ENCODE measurements at regions not wholly inside any gene's neighbourhood (a gene's known extent, or its start where the extent isn't known, plus 50 kb on each side); places are given as distances from the start of the nearest gene placed in this dataset.
A peak's percentile ranks its signal among the peaks of the same experiment; 100 is the strongest.
"Not testable (repeated sequence)": the region's sequence is repeated elsewhere in the genome, so short reads cannot be mapped to it uniquely, and the experiment has no call there.

DNA sequence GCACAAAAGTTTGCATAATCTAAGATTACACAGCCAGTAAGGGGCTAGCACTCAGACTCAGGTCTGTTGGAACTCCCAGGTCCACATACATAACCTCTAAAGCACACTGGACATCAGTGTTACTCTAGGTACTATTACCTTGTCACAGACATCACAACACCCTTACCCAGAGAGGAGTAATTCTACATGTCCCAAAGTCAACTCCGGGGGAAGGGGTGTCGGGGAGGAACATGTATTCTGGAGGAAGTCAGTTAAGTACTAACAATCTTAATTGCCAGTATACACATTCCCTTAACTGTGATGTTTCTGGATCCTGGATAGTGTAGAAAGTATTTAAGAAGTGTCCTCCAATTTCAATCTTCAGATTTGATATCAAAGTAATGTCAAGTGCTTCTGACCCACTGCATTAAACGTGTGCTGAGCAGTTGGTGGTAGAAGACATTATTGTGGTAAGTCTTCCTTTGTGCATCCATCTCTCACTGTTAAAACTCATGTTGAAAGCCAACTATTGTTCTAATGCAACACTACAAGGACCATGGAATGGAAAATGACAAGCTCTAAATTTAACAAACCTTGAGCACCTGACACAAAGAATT lies 155.4 kb downstream of the CRPPA start:
- no peak for FAIRE-seq

DNA sequence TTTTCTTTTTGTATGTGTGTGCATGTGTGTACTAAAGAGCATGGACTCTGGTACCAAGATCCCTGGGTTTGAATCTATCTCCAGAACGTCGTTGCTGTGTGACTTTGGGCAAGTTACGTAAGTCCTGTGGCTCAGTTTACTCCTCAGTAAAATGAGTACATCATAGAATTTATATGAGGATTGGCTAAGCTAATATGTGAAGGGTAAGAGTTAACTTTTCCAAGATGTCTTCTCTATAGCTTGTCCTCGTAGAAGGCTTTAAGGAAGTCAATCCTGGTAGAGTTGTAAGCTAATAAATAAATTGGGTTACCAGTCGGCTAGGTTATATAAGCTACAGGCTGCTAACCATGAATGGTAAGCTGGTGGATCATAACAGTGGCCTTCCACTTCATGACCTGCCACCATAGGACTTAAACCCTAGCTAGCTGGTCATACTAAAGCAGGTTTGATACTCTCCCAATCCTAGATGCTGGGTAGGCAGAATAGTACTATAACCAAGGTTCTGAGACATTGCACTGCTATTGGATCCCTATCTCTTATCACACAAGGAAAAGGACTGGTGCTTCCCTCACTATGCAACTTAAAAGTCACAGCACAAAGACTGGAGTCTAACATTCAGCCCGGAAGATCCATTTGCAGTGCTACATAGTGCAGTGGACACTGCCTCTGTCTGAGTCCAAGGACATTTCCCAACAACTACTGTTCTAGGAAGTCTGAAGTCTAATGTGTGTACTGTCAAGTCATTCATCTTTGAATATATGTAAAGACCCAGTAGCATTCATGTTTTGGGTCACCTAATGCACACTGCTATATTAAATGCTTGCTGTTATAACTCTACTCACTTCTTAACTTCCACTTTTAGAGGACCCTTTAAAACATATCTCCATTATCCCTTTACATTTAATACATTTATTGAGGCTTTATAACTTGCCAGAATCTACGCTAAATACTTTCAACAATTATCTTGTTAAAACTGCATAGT lies 156.2 kb downstream of the CRPPA start:
- FAIRE-seq, result no peak

DNA sequence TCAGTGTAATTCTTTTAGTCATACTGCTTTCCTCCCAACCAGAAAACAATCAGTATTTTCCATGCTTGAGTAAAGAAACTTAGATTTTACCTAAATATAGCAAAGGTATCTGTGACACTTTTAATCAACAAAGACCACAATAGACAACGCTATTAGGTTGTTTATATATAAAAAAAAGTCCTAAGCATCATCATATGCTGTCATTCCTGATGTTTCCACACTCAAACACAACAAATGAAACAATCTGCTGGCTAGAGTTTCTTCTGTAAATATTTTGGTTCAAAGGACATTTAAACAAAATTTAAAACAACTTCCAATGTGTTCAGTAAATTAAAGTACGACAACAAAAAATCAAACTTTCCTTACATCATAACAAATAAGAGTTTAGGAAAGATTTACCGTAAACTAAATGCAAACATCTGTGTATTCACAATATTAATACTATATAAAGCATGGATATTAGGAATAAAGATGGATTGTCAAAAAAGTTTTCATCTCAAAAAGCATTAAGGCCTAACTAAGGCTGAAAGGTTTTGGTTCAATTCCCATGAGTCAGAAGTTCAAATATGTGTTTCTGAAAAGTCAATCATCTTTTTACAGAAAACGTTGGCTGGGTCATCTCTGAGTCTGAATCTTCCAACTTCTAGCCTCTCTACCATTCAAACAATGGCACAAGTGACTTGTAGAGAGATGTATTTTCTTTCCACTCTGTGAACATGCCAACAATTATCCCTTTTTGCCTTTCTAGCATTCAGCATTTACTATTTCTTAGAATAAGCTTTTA lies 157.1 kb downstream of the CRPPA start:
- peak; percentile 78 for FAIRE-seq

DNA sequence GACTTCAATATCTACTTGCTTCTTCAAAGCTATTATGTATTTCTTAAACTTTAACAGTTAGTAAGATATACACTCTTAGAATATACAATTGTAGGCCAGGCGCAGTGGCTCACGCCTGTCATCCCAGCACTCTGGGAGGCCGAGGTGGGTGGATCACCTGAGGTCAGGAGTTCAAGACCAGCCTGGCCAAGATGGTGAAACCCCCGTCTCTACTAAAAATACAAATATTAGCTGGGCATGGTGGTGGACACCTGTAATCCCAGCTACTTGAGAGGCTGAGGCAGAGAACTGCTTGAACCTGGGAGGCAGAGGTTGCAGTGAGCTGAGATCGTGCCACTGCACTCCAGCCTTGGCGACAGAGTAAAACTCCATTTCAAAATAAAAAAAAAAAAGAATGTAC lies 158.0 kb downstream of the CRPPA start:
- not testable (repeated sequence) for FAIRE-seq

DNA sequence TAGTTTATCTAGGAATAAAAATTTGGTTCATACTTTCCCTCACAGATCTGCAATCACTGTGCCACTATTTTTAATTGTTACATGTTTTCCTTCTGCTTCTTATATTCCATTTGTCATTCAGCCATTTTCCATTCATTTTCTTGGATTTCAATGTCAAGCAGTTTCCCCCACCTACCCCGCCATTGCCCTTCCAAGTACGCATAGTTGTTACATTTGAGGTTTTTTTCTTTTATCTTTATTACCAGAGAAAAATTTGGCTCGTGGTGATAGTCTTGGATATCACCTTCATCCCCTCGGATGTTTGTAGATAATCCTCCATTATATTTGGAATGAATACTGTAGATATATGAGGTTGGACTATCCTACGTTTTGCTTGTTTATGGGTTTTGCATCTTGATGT lies 159.7 kb downstream of the CRPPA start:
- FAIRE-seq, result no peak

DNA sequence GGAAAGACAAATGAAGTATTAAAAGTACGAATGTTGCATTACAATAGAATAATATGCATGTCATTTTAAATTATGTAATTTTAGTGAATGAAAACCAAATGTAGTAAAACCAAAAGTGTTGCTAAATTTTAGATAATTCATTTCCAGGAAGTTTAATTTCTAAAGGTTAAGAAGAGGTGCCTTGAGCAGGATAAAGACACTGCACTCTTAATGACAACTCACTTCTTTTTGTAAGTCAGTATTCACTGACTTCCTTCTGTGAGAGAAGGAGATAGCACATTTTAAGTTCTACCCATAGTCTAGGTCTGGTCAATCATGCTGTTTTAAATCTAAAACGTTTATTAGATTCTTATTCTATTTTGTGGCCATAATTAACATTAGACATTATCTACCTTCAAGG lies 160.2 kb downstream of the CRPPA start:
- no peak for FAIRE-seq

DNA sequence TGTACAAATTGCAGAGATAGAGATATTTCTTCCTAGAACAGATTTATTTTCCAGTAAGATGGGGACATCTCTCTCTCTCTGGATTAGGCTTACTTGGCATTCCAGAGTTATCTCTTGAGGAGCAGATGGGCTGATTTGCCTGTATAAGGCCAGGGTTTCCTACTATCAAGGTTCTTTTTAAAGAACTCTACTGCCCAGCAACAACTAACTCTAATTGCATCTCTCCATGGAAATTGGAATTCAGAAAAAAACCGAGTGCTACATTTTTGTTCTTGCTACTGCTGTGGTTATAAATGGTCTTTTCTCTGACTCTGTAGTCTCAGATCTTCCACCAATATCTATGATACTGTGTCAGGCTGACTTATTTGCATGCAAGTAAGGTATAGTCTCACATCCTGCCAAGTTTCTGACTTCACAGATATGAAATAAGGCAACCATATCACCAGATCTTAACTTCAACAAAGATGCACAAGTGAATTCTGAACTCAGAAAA lies 161.1 kb downstream of the CRPPA start:
- FAIRE-seq, result no peak

DNA sequence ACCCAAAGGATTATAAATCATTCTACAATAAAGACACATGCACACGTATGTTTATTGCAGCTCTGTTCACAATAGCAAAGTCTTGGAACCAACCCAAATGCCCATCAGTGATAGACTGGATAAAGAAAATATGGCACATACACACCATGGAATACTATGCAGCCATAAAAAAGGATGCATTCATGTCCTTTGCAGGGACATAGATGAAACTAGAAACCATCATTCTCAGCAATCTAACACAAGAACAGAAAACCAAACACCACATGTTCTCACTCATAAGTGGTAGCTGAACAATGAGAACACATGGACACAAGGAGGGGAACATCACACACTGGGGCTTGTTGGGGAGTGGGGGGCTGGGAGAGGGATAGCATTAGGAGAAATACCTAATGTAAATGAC lies 164.9 kb downstream of the CRPPA start:
- FAIRE-seq, result not testable (repeated sequence)

DNA sequence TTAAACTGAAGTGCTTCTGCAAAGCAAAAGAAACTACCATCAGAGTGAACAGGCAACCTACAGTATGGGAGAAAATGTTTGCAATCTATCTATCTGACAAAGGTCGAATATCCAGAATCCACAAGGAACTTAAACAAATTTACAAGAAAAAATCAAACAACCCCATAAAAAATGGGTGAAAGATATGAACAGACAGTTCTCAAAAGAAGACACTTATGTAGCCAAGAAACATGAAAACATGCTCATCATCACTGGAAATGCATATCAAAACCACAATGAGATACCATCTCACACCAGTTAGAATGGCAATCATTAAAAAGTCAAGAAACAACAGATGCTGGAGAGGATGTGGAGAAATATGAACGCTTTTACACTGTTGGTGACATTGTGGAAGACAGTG lies 165.4 kb downstream of the CRPPA start:
- not testable (repeated sequence) for FAIRE-seq

DNA sequence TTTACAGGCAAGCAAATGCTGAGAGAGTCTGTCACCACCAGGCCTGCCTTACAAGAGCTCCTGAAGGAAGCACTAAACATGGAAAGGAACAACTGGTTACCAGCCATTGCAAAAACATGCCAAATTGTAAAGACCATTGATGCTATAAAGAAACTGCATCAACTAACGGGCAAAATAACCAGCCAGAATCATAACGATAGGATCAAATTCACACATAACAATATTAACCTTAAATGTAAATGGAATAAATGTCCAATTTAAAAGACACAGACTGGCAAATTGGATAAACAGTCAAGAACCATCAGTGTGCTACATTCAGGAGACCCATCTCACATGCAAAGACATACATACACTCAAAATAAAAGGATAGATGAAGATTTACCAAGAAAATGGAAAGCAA lies 170.7 kb downstream of the CRPPA start:
- FAIRE-seq, result not testable (repeated sequence)

DNA sequence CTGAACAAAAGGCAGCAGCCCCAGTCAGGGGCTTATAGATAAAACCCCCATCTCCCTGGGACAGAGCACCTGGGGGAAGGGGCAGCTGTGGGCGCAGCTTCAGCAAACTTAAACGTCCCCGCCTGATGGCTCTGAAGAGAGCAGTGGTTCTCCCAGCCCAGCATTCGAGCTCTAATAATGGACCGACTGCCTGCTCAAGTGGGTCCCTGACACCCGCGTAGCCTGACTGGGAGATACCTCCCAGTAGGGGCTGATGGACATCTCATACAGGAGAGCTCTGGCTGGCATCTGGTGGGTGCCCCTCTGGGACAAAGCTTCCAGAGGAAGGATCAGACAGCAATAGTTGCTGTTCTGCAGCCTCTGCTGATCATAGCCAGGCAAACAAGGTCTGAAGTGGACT lies 172.1 kb downstream of the CRPPA start:
- not testable (repeated sequence) for FAIRE-seq

DNA sequence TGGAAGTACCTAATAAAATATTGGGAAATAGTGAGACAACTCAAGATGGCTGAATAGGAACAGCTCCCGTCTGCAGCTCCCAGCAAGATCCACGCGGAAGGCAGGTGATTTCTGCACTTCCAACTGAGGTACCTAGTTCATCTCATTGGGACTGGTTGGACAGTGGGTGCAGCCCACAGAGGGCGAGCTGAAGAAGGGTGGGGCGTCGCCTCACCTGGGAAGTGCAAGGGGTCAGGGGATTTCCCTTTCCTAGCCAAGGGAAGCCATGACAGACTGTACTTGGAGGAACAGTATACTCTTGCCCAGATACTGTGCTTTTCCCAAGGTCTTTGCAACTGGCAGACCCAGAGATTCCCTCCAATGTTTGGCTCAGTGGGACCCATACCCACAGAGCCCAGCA lies 172.8 kb downstream of the CRPPA start:
- not testable (repeated sequence) for FAIRE-seq

DNA sequence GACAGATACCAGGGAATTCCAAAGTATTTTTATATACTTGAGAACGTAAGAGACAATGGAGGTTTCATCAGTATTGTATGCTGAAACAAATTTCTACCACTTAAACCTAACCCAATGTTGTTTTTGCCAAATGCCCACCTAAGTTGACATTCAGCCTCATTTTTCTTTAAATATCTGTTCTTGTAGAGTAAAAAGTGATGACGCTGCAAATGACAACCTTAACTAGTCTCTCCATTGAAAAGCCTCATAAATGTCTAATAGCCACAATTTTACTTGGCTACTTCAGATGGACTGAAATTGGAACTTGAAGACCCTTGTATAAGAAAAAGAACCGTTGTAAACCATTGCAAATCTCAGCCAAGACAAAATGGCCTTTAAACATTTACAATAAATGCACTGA lies 176.9 kb downstream of the CRPPA start:
- no peak for FAIRE-seq

DNA sequence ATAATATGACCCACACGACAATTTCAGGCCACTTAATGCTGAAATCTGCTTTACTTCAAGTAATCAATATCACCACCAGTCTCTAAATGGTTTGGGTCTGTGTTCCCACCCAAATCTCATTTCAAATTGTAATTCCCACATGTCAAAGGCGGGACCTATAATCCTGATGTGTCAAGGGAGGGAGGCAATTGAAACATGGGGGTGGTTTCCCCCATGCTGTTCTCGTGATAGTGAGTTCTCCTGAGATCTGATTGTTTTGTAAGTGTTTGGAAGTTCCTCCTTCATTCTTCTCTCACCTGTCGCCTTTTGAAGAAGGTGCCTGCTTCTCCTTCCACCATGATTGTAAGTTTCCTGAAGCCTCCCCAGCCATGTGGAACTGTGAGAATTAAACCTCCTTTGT lies 178.4 kb downstream of the CRPPA start:
- no peak for FAIRE-seq

DNA sequence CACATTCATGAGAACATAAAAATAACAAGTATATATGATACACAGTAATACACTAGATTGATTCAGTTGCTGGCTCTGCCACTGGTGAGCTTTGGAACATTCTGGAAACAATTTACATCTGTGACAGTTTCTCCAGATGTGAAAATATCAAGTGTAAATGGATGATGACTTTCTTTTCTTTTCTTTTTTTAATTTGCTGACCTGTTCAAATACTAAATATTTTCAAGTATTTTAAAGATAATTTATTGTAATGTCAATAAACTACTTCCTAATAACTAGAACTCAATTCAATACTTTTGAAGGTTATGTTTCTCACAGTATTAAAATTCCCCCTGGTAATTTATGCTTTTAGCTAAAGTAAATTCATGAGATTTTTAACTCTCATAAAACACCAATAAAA lies 180.3 kb downstream of the CRPPA start:
- FAIRE-seq, result peak; percentile 18

DNA sequence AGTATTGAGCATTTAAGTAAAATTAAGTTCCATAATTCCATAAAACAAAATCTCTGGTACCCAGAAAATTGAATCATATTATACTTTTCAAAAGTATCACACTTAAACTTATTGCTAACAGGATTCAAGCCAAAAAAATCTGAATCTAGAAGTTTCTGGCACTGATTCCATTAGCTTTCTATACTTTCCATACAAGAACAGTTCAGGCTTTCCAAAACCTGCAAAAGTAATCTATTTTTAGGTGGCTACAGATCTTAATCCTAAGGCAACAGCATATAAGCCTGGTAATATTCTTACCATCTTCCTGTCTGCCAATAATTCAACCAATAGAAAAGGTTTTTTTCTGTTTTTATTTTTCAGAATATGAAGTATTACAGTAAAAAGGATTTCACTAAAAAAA lies 185.0 kb downstream of the CRPPA start:
- FAIRE-seq, result no peak

DNA sequence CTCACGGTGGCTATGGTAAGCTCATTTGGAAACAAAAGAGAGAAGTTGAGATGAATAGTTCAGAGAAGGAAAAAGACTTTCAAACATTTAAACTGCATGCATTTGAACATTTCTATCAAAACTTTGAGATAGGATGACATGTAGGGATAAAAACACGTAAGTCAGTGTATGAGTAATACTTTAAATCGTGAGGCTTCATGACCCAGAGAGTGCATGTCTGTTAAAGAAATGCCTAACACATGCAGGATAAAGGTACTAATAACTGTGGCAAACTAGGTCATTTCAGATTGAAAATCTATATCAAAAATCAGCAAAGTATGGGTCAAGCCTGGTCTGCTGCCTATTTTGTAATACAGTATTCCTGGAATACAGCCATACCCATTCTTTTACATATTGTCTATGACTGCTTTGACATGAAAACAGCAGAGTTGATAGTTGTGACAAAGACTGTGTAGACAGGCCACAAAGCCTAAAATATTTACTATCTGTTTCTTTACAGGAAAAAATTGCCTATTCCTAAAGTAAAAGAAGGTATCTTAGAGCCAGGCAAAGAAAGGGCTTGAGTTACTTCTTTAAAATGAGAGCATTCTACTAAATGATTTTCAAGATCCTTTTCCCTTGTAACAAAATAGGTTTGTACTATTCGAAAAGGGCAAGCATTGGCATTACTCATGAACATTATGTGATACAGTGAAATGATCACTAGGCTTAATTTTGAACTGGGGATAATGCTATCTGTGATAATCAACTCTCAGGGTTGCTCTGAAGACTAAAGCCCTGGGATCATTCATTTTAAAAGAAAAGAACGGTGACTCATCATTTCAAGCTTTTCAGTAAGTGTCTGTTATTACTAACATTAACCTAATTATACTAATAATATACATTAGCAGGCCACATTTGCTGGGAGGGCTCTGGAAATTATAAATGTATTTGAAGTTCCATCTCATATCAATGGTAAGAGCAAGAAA lies 185.9 kb downstream of the CRPPA start:
- FAIRE-seq, result no peak

DNA sequence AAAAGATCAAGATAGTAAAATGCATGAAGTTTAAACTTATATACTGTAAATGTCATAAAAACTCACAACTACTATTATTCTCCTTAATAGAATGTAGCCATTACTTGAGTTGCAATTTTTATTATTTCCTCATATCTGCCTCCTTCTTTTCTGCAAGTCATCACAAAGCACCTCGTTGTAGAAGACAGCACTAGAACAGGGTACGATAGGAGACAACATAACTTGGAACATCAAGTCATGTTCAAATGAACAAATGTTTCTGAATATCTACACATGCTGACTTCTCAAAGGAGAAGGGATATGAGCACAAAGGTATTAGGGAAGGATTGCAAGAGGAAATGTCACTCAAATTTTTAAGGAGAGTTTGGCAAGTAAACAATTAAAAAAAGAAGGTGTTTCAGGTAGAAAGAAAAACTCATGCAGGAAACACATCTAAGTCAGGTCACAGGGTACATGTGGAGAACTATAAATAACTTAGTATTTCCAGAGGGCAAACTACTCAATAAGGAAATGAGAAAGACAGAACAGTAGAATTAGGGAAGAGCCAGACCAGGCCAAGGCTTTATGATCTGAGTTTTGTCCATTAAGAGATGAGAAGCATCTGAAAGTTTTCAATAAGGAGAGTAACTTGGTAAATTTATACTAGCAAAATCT lies 186.7 kb downstream of the CRPPA start:
- no peak for FAIRE-seq

DNA sequence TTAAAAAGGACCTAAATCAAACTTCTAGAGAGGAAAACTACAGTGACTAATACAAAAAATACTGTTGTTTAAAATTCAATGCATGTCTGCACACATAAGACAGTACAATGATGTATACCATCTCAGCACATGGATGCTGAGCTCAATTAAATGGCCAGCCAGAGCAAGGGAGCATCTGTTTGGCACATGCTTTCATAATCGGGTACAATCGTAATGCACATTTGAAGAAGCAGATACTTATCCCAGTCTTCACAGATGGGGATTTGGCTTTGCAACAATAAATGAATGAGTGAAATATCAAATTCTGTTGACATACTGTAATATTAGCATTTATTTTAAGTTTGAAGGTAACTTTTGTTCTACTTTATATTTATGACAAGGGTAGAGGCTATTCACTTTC lies 187.8 kb downstream of the CRPPA start:
- FAIRE-seq, result no peak

DNA sequence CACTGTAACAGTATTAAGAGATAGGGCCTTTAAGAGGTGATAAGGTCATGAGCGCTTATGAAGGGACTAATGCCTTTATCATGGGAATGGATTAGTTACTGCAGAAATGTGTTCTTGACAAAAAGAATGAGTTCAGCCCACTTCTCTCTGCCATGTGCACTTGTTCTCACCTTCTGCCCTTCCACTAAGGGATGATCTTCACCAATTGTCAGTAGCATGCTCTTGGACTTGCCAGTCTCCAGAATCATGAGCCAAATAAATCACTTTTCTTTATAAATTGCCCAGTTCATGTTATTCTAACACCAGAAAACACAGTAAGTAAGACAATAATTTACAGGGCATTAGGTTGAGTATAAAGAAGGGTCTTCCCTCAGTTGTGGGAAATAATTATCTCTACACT lies 189.1 kb downstream of the CRPPA start:
- FAIRE-seq, result no peak

DNA sequence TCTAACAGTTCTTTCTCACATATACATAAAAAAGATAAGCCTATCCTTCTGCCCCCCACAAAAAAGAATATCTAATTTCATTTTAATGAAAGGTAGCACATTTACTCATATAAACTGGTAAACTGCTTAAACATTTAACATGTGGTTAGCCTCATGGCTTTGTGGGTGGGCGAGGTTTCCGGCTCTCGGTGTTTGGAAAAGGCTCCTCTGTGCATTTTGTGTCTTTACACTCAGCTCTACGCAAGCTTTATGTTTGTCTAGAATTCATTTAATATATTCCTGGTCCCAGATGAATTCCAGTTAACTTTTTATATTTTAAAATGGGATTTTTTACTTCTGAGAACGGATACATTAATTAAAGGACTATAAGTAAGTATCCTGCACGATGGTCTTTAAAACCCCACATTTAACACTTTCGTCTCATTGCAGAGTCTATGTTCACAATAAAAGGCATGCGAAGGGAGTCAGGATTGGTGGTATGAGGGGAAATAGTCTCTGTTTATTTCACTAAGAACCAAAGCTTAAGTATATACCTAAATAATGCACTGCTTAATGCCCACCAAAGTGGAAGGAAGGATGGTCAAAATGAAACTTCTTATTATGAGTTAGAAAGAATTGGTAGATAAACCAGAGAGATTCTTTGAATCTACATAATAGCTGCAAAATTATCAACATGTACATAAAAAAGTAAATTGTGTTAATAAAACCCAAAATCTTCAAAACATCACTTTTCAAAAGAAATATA lies 197.2 kb downstream of the CRPPA start:
- no peak for FAIRE-seq

All from endometrium (tissue), 2 donors.